HG03457 (cell line): ENCODE measurements at regions not wholly inside any gene's neighbourhood (a gene's known extent, or its start where the extent isn't known, plus 50 kb on each side); places are given as distances from the start of the nearest gene placed in this dataset.
"Not testable (repeated sequence)": the region's sequence is repeated elsewhere in the genome, so short reads cannot be mapped to it uniquely, and the experiment has no call there.

Experiments
- ATAC-seq: cut with Tn5 transposase; IDR thresholded peaks from one replicate; pipeline ENCODE4 v1.9.1; 2021; ENCODE audit warnings: moderate number of reproducible peaks; ENCODE audit not compliant: unreplicated experiment

DNA sequence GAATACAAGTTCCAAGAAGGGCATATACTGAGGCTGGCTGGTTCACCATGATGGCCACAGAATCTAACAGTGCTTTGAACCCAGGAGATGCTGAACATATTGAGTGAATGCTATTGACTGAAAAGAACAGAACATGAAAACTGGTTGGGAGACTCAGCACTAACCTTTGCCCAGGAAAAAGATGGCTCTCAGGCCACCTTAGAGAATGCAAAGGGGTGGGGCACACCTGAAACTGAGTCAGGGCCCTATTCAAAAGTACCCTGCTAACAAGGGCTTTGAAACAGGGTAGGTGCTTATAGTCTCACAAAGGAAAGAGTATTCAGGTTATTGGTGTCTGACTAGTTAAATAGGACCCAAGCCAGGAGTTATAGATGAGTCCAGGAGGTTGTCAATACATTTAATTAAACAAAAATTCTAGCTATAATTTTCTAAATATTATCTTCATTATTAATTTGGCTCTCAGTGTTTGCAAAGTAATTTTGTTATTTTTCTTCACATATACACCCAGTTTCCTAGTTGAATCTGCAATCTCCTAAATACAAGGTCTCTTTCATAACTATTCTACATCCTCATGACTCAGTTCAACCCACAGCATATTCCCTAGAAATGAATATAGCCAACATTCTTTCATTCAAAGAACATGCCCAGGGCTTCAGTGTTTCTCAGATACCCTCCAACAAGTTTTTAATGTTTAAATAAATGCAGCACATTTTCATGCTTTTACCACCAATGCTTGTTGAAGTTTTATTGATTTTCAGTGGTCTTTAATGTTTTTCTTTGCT is 144.2 kb upstream of the RAPGEF2 start:
- no peak for ATAC-seq

DNA sequence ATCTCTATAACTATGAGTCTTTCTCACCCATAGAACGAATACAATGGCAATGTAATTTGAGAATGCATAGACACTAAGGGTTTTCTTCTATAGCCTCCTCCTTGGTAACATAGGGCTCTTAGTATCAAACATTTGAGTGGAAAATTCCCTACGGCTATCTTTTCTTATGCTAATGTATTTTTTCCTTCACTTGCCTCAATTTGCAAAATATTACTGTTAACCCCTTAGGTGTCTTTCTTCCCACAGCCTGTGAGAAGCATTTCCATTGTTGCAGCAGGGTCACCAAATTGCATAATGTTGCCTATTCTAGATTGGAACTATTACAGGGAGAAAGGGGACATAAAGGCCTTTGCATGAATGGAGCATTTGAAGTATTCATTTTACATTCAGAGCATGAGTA is 140.5 kb upstream of the RAPGEF2 start:
- no peak for ATAC-seq

DNA sequence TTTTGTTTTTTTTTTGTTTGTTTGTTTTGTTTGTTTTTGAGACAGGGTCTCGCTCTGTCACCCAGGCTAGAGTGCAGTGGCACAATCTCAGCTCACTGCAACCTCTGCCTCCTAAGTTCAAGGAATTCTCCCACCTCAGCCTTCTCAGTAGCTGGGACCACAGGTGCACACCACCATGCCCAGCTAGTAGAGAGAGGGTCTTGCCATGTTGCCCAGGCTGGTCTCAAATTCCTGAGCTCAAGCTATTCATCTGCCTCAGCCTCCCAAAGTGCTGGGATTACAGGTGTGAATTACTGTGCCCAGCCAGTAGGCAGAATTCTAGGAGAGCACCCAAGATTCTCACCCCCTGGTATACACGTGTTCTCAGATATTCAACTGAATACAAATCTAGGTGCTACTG is 139.6 kb upstream of the RAPGEF2 start:
- not testable (repeated sequence) for ATAC-seq

DNA sequence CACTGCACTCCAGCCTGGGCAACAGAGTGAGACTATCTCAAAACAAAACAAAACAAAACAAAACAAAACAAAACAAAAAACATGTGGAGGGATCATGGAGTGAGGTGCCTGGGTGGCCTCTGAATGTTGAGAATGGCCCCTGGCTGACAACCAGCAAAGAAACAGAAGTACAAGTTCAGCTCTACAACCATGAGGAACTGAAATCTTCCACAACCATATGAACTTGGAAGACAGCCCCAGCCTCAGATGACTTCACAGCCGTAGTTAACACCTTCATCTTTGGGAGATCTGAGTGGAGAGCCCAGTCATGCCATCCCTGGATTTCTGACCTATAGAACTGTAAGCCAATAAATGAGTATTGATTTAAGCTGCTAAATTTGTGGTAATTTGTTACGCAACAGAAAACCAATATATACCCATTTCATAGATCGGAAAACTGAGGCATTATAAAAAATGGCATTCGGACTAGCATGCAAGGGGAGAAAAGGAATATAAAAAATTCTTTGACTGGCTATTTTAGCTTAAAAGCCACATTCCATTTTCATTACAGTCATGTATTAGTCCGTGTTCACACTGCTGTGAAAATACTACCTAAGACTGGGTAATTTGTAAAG is 138.7 kb upstream of the RAPGEF2 start:
- ATAC-seq = no peak

DNA sequence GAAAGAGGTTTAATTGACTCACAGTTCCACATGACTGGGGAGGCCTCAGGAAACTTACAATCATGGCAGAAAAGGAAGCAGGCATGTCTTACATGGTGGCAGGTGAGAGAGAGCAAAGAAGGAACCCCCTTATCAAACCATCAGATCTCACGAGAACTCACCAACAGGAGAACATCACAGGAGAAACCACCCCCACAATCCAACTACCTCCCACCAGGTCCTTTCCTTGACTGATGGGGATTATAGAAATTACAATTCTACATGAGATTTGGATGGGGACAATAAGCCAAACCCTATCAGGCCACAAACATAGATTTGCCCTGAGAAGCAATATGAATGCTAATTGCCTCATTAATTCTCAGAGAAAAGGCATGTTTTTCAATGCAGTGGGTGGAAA is 138.2 kb upstream of the RAPGEF2 start:
- ATAC-seq = no peak

DNA sequence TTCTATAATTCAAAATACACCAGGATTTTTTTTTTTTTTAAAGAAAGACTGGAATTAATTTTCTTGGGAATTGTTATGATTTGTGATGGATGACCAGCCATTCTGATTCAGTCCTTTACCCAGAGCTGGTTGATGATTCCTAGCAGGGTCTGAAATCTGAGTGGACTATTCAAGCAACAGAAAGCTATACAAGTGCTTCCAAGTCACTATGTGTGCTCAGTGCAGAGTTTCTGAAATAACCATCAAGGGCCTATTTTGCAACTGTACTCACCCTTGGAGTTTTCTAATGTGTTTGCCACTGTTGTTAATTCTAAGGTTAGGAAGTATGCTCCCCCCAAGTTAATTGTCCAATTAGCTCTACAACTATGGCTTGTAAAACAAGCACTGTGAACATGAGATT is 137.7 kb upstream of the RAPGEF2 start:
- ATAC-seq = no peak

DNA sequence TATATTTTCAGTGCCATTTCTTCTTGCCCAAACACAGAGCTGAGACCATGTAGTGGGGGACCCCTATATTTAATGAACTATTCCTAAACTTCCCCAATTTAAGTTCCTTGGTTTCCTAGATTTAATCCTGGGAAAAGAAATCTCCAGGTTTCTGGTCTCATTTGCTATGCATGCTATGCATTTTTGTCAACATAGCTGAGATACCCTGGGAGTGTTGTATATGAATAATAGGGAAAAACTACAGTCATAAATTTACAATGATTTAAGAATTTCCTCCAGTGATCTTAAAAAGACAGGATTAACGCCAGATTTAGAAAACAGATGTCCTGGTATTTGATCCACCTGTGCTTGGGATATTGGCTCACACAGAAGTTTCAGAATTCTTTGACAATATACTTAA is 136.8 kb upstream of the RAPGEF2 start:
- no peak for ATAC-seq

DNA sequence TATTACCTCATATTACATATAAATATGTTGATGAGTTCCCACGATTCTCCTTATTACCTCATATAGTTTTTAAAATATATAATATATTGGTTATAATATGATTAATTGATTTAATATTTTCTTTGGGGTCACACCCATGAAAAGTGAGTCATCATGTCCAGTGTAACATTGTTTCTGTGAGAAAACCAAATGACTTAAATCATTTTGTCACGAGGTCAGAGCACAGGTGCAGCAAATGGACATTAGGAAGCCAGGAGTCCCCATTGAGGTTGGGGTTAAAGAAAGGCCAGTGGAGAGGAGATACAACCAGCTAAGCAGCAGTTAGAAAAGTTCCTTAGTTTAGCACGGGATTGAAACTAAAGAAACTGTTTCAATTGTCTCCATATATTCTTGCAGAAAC is 133.9 kb upstream of the RAPGEF2 start:
- ATAC-seq = no peak

DNA sequence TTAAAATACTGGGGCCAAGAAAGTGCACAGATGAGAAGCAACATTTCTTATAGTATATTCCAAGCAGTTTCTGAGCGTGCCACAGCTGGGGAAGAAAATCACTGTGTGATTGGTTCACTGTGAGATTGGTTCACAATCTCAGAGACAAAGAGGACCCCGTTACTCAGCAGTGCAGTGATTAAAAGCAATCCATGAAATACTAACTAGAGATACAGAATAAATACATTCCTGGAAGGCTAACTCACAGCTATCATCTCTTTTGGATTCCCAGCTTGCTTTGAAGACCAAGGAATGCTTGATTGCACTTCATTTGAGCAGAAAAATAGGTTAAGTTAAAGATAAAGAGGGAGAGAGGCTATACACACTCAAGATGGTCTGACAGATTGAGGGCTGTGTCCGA is 132.1 kb upstream of the RAPGEF2 start:
- ATAC-seq = no peak

DNA sequence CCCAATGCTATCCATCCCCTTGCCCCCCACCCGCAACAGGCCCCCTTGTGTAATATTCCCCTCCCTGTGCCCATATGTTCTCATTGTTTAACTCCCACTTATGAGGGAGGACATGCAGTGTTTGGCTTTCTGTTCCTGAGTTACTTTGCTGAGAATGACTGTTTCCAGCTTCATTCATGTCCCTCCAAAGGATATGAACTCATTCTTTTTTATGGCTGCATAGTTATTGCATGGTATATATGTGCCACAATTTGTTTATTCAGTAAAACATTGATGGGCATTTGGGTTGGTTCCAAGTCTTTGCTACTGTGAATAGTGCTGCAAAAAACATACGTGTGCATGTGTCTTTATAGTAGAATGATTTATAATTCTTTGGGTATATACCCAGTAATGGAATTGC is 128.4 kb upstream of the RAPGEF2 start:
- not testable (repeated sequence) for ATAC-seq

DNA sequence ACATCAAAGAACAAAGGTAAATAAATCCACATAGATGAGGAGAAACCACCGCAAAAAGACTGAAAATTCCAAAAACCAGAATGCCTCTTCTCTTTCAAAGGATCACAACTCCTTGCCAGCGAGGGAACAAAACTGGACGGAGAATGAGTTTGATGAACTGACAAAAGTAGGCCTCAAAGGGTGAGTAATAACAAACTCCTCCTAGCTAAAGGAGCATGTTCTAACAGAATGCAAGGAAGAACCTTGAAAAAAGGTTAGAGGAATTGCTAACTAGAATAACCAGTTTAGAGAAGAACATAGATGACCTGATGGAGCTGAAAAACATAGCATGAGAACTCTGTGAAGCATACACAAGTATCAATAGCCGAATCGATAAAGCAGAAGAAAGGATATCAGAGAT is 122.2 kb upstream of the RAPGEF2 start:
- ATAC-seq = not testable (repeated sequence)

DNA sequence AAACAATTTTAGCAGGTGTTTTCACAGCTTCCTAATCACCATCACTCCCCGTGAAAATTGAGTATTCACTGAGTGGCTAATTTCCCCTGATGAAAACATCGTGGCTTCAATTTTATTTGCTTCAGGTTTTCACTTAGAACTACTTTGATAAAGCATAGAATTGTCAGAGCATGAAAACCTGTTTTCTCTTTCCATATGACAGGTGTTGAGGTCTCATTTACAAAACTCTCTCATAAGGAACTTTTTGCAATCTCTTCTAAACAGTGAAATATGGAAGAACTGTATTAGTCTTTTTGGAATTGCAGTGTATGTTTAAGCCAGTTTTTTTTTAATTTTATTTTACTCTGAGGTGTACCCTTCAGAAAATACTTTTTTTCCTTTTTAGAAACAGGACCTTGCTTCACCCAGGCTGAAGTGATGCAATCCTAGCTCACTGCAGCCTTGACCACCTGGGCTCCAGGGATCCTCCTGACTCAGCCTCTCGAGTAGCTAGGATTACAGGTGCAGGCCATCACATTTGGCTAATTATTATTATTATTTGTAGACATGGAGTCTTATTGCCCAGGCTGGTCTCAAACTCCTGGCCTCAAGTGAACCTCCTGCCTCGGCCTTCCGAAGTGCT is 111.2 kb upstream of the RAPGEF2 start:
- no peak for ATAC-seq

DNA sequence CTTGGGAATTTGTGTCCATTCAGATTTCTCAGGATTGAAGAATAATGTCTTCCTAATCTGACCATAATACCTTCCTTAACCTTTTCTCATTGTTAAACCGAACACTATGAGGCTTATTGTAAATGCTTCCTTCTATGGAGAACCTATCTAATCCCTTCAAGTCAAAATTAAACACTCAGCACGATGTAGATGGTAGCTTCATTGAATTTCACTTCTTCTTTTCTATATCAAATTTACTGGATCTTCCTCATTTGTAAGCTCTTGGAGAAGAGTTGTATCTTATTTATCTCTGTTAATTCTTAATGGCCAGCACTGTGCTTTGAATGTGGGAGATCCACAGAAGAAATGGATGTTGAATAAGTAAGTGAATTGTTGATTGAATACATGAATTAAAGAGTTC is 109.0 kb upstream of the RAPGEF2 start:
- no peak for ATAC-seq

DNA sequence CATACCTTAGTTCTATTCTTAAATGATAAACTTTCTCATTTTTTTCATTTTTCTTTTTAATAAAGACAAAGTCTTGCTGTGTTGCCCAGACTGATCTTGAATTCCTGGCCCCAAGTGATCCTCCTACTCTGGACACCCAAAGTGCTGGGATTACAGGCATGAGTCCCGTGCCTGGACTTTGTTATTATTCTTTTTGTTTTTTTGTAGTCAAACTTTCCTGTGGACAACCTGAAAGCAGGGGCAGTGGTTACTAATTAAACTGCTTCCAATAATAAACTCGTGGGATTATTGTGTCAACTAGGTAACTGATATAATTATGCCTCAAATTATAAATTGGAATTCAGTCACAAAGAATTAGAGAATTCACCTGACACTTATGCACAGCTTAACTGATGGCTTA is 107.8 kb upstream of the RAPGEF2 start:
- ATAC-seq = no peak

DNA sequence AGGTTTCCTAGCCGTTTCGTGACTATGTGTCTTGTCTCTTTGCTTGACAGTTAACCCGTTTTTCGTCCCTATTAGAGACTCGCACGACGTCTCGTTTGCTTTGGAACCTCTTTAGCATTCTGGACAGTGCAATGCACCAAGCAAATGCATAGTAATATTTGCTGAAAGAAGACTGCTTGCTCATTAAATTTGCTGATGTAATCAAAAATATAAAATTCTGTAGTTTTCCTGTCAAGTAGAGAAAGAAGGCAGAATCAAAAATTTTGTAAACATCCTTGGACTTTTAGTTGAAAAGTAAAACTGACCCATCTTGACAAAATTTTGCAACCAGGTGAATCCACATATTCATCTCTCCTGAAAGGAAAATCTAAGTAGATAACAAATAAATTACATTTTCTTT is 106.9 kb upstream of the RAPGEF2 start:
- ATAC-seq = no peak

DNA sequence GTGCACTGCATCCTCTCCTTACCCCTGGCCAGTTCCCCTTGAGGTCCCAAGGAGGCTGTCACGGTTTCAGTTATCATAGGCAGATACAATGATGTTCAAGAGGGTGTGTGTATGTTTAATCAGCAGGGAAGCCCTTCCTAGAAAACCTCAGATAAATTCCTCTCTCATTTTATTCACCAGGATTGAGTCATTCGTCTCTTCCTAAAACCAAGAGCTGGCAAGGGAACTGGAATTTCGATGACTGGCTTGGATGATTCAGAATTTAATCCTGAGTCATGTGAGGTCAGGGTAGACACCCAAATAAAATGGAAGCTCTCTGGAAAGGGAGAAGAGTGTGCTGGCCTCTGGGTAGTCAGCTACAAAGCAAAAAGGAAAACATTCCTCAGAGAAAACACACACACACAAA is 106.2 kb upstream of the RAPGEF2 start:
- ATAC-seq = no peak

DNA sequence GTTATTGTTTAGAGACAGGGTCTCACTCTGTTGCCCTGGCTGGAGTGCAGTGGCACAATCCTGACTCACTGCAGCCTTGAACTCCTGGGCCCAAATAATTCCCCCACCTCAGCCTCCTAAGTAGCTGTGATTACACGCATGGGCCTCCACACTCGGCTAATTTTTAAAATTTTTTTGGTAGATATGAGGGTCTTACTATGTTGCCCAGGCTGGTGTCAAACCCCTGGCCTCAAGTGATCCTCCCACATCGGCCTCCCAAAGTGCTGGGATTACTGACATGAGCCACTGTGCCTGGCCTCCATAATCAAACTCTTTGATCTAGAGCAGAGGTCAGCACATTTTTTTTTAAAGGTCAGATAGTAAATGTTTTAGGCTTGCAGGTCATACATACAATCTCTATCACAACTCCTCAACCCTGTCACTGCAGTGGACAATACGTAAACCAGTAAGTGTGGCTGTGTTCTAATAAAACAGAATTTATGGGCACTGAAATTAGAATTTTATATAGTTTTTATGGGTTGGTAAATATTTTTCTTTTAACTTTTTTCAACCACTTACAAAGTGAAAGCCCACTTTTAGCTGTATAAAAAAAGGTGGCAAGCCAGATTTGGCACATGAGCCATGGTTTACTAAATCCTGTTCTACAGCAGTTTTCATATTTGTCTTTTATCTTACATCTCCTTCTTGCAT is 105.1 kb upstream of the RAPGEF2 start:
- no peak for ATAC-seq

DNA sequence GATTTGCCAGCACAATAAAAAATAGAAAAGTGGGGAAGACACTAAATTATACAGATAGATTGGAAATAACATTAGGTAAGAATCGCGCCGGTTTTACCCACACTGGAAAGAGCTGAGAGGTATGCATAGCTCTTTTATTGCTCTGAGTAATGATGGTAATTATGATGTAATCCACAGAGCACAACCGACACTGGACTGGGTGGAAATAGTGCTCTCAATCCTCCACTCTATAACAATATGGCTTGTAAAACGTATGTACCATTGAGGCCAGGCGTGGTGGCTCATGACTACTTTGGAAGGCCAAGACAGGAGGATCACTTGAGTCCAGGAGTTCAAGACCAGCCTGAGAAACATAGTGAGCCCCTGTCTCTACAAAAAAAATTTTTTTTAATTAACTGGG is 104.3 kb upstream of the RAPGEF2 start:
- ATAC-seq = no peak

DNA sequence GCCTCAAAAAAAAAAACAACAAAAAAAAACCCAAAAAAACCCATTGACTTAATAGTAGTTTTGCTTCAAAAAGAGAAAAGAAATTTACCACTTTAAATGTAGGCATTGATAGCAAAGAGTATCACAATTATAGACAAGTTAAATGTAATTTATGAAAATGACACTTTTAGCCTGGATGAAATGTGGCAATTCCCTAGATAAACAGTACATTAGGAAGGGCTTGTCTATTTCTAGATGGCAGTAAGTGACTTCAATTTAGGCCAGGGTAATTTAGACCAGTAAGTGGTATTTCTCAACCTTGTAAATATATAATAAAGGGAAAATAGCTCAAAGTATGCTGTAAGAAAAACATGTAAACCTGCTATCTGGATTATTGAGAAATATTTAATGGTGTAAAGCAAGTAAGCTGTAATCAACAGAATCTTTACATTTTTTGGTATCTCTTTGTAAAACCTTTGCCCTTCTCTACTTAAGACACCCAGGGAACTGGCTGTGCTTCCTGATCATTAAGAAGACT is 103.7 kb upstream of the RAPGEF2 start:
- ATAC-seq = no peak

DNA sequence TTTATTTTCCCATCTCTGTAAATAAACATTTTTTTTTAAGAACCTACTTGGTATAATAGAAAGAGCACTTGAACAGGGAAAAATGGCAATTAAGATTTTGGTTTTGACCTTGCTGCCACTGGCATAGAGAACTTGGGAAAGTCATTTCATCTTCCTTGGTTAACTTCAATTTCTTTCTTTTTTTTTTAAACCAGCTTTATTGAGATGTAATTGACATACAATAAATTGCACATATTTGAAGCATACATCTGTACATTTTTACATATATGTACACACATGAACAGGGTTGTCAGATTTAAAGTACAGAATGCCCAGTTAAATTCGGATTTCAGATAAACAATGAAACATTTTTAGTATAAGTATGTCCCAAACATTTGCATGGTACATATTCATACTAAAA is 103.0 kb upstream of the RAPGEF2 start:
- no peak for ATAC-seq

DNA sequence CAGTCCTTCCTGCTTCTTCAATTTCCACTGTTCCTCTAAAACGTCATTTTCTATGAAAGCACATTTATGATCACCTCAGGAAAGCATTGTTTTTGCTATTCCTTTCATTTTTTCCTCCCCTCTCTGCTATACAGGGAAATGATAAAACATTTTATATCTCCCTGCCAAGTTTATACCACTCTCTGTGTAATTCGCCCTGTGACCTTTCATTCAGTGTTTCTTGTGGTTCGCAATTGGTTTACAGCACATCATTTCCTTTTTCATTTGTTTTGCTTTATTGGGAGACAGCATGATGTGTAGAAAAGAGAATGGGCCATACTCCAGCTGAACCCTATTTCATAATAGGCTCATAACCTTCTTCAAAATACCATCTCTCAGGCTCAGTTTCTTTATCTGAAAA is 99.9 kb upstream of the RAPGEF2 start:
- ATAC-seq = no peak
